Neuron (in vitro differentiated cells): ENCODE measurements at regions not wholly inside any gene's neighbourhood (a gene's known extent, or its start where the extent isn't known, plus 50 kb on each side); places are given as distances from the start of the nearest gene placed in this dataset.

ENCODE experiments used
- H2AFZ ChIP-seq: one replicate; pipeline ENCODE4 v1.6.1; 2013; ENCODE audit warnings: low read depth, mild to moderate bottlenecking, inconsistent platforms, low read length, moderate library complexity
- H3K27me3 ChIP-seq: one replicate; pipeline ENCODE4 v1.6.1; 2013; ENCODE audit warnings: low read length; ENCODE audit not compliant: insufficient read depth
- H3K36me3 ChIP-seq: one replicate; pipeline ENCODE4 v1.6.1; 2013; ENCODE audit warnings: low read length; ENCODE audit not compliant: insufficient read depth
- H3K4me1 ChIP-seq: one replicate; pipeline ENCODE4 v1.6.1; 2013; ENCODE audit warnings: low read length; ENCODE audit not compliant: insufficient read depth
- H3K4me3 ChIP-seq: 2 replicates; pipeline ENCODE4 v1.5.1; 2013; ENCODE audit warnings: mild to moderate bottlenecking, low read length, moderate library complexity
- H3K9me3 ChIP-seq: one replicate; pipeline ENCODE4 v1.6.1; 2013; ENCODE audit warnings: low read length

- Histone ChIP-seq H3K9me3 (no peaks in the 10 kb centered on the region), H3K4me1 (peaks cover 6% of the 10 kb centered on the region), H3K27me3 (peaks cover 3% of the 10 kb centered on the region), H2AFZ (no peak overlapping the region), H3K36me3 (no peaks in the 10 kb centered on the region), H3K4me3 (no peak overlapping the region)
These were observed 136.4 kb upstream of the PIK3C3 start for GRCh38 chr18:41818381-41819355.

GRCh38 chr18:41814651-41815050 lies 140.4 kb upstream of the PIK3C3 start:
- Histone ChIP-seq H3K36me3 (no peaks in the 10 kb centered on the region), H3K4me3 (no peak overlapping the region), H3K27me3 (no peaks in the 10 kb centered on the region), H3K9me3 (no peaks in the 10 kb centered on the region), H3K4me1 (peaks cover 6% of the 10 kb centered on the region), H2AFZ (no peak overlapping the region)

- H2AFZ ChIP-seq, result no peak overlapping the region
- H3K4me1 ChIP-seq, result no peaks in the 10 kb centered on the region
- H3K9me3 ChIP-seq, result no peaks in the 10 kb centered on the region
- no peak overlapping the region for H3K4me3 ChIP-seq
- H3K36me3 ChIP-seq, result no peaks in the 10 kb centered on the region
- H3K27me3 ChIP-seq, result no peaks in the 10 kb centered on the region
These were observed 145.4 kb upstream of the PIK3C3 start for GRCh38 chr18:41809652-41810051.

- Histone ChIP-seq H2AFZ (no peak overlapping the region), H3K9me3 (no peaks in the 10 kb centered on the region), H3K36me3 (no peaks in the 10 kb centered on the region)
These were observed 149.7 kb upstream of the PIK3C3 start for GRCh38 chr18:41805341-41805740.

GRCh38 chr18:41798879-41799278 lies 156.2 kb upstream of the PIK3C3 start:
- no peaks in the 10 kb centered on the region for H3K27me3 ChIP-seq

More at GRCh38 chr18:41805341-41805740, 149.7 kb upstream of the PIK3C3 start:
- Histone ChIP-seq H3K27me3 (no peaks in the 10 kb centered on the region), H3K4me3 (no peak overlapping the region), H3K4me1 (no peaks in the 10 kb centered on the region)

GRCh38 chr18:41790687-41791086 lies 164.3 kb upstream of the PIK3C3 start:
- Histone ChIP-seq H3K9me3 (no peaks in the 10 kb centered on the region), H2AFZ (no peak overlapping the region), H3K36me3 (no peaks in the 10 kb centered on the region), H3K4me1 (no peaks in the 10 kb centered on the region), H3K27me3 (no peaks in the 10 kb centered on the region), H3K4me3 (no peak overlapping the region)

More at GRCh38 chr18:41798879-41799278, 156.2 kb upstream of the PIK3C3 start:
- H3K4me1 ChIP-seq, result no peaks in the 10 kb centered on the region
- no peak overlapping the region for H2AFZ ChIP-seq
- no peak overlapping the region for H3K4me3 ChIP-seq
- no peaks in the 10 kb centered on the region for H3K9me3 ChIP-seq
- no peaks in the 10 kb centered on the region for H3K36me3 ChIP-seq

GRCh38 chr18:41789001-41789400 lies 166.0 kb upstream of the PIK3C3 start:
- Histone ChIP-seq H3K27me3 (no peaks in the 10 kb centered on the region), H2AFZ (no peak overlapping the region), H3K4me3 (no peak overlapping the region), H3K4me1 (no peaks in the 10 kb centered on the region), H3K36me3 (no peaks in the 10 kb centered on the region), H3K9me3 (no peaks in the 10 kb centered on the region)

- H3K27me3 ChIP-seq, result no peaks in the 10 kb centered on the region
- H3K36me3 ChIP-seq, result no peaks in the 10 kb centered on the region
- H2AFZ ChIP-seq, result no peak overlapping the region
- H3K9me3 ChIP-seq, result no peaks in the 10 kb centered on the region
- H3K4me3 ChIP-seq, result no peak overlapping the region
- H3K4me1 ChIP-seq, result peaks cover 5% of the 10 kb centered on the region
These were observed 171.2 kb upstream of the PIK3C3 start for GRCh38 chr18:41783879-41784278.

- Histone ChIP-seq H3K9me3 (no peaks in the 10 kb centered on the region), H3K4me3 (no peak overlapping the region), H2AFZ (no peak overlapping the region), H3K27me3 (no peaks in the 10 kb centered on the region), H3K36me3 (no peaks in the 10 kb centered on the region), H3K4me1 (peaks cover 5% of the 10 kb centered on the region)
These were observed 171.8 kb upstream of the PIK3C3 start for GRCh38 chr18:41783065-41783818.

- H3K4me1 ChIP-seq, result no peaks in the 10 kb centered on the region
- no peaks in the 10 kb centered on the region for H3K27me3 ChIP-seq
- no peak overlapping the region for H3K4me3 ChIP-seq
- no peak overlapping the region for H2AFZ ChIP-seq
- H3K9me3 ChIP-seq, result no peaks in the 10 kb centered on the region
- no peaks in the 10 kb centered on the region for H3K36me3 ChIP-seq
These were observed 183.1 kb upstream of the PIK3C3 start for GRCh38 chr18:41771973-41772372.

- Histone ChIP-seq H3K9me3 (no peaks in the 10 kb centered on the region), H3K27me3 (no peaks in the 10 kb centered on the region), H3K4me1 (peaks cover 4% of the 10 kb centered on the region), H2AFZ (no peak overlapping the region), H3K36me3 (no peaks in the 10 kb centered on the region), H3K4me3 (no peak overlapping the region)
These were observed 185.8 kb upstream of the PIK3C3 start for GRCh38 chr18:41769265-41769664.

GRCh38 chr18:41768467-41768866 lies 186.6 kb upstream of the PIK3C3 start:
- Histone ChIP-seq H3K4me3 (no peak overlapping the region), H3K9me3 (no peaks in the 10 kb centered on the region), H2AFZ (no peak overlapping the region), H3K36me3 (no peaks in the 10 kb centered on the region), H3K27me3 (no peaks in the 10 kb centered on the region), H3K4me1 (peaks cover 4% of the 10 kb centered on the region)

- H3K4me3 ChIP-seq, result no peak overlapping the region
- no peak overlapping the region for H2AFZ ChIP-seq
- H3K27me3 ChIP-seq, result no peaks in the 10 kb centered on the region
- H3K36me3 ChIP-seq, result no peaks in the 10 kb centered on the region
- H3K9me3 ChIP-seq, result no peaks in the 10 kb centered on the region
- peaks cover 4% of the 10 kb centered on the region for H3K4me1 ChIP-seq
These were observed 187.1 kb upstream of the PIK3C3 start for GRCh38 chr18:41767960-41768359.
